ENCODE measurements at regions not wholly inside any gene's neighbourhood (a gene's known extent, or its start where the extent isn't known, plus 50 kb on each side); places are given as distances from the start of the nearest gene placed in this dataset.

- no peak for DNase-seq
Measured at GRCh38 chr12:111069886-111070285, 149.5 kb upstream of the MYL2 start.

GRCh38 chr12:111068290-111068689 lies 147.9 kb upstream of the MYL2 start:
- DNase-seq: no peak

- no peak for DNase-seq
Measured at GRCh38 chr12:111067498-111067897, 147.1 kb upstream of the MYL2 start.

GRCh38 chr12:111066744-111067437 lies 146.5 kb upstream of the MYL2 start:
- no peak for DNase-seq

GRCh38 chr12:111064982-111065381 lies 144.6 kb upstream of the MYL2 start:
- DNase-seq: no peak

GRCh38 chr12:111064154-111064553 lies 143.8 kb upstream of the MYL2 start:
- no peak for DNase-seq

- DNase-seq: no peak
Measured at GRCh38 chr12:111063295-111064026, 143.1 kb upstream of the MYL2 start.

GRCh38 chr12:111057701-111058425 lies 137.5 kb upstream of the MYL2 start:
- DNase-seq: no peak

- no peak for DNase-seq
Measured at GRCh38 chr12:111056618-111057521, 136.5 kb upstream of the MYL2 start.

GRCh38 chr12:111055181-111055880 lies 135.0 kb upstream of the MYL2 start:
- no peak for DNase-seq

- no peak for DNase-seq
Measured at GRCh38 chr12:111048991-111049390, 128.6 kb upstream of the MYL2 start.

- DNase-seq: no peak
Measured at GRCh38 chr12:111046896-111047295, 126.5 kb upstream of the MYL2 start.

- DNase-seq: no peak
Measured at GRCh38 chr12:111045941-111046340, 125.6 kb upstream of the MYL2 start.

GRCh38 chr12:111041091-111041490 lies 120.7 kb upstream of the MYL2 start:
- DNase-seq: no peak

- DNase-seq: no peak
Measured at GRCh38 chr12:111040690-111041089, 120.3 kb upstream of the MYL2 start.

GRCh38 chr12:111038941-111039340 lies 118.6 kb upstream of the MYL2 start:
- no peak for DNase-seq

- no peak for DNase-seq
Measured at GRCh38 chr12:111038077-111038476, 117.7 kb upstream of the MYL2 start.

GRCh38 chr12:111037047-111037446 lies 116.7 kb upstream of the MYL2 start:
- no peak for DNase-seq

- DNase-seq: no peak
Measured at GRCh38 chr12:111035578-111036301, 115.4 kb upstream of the MYL2 start.

GRCh38 chr12:111034886-111035577 lies 114.7 kb upstream of the MYL2 start:
- no peak for DNase-seq
